ENCODE measurements at regions not wholly inside any gene's neighbourhood (a gene's known extent, or its start where the extent isn't known, plus 50 kb on each side); places are given as distances from the start of the nearest gene placed in this dataset.

DNA sequence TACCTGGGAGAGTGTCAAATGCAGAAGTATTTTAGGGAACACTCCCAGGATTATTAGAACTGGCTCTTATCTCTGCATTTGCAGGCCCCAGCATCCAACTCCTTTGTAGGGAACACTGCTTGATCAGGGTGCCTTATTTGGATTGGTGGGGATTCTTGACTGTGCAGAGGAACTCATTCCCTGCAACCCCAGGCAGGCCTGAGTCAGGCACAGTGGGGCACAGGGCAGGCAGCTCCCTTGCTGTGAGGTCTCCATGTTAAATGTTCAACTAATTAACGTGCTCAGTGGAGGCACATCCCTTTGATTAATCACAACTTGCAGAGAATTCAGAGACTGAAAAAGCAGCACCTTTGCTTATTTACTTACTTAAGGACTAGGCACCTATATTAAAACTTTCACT is 102.3 kb upstream of the TENM4 start:
- H3K36me3 ChIP-seq = no peaks in the 10 kb centered on the region
- ATAC-seq (no peak), DNase-seq (no peak)
- in situ Hi-C loops (cut with MboI; ENCODE audit: low sequenced_read_pairs in 4 of 4) = no loop called here
- H3K9me3 ChIP-seq = no peaks in the 10 kb centered on the region
- H3K4me3 ChIP-seq = no peak overlapping the region
- TF ChIP-seq POLR2A (IDR thresholded peaks at IDR 0.05) = no peak
- TF ChIP-seq, protein P1, sequence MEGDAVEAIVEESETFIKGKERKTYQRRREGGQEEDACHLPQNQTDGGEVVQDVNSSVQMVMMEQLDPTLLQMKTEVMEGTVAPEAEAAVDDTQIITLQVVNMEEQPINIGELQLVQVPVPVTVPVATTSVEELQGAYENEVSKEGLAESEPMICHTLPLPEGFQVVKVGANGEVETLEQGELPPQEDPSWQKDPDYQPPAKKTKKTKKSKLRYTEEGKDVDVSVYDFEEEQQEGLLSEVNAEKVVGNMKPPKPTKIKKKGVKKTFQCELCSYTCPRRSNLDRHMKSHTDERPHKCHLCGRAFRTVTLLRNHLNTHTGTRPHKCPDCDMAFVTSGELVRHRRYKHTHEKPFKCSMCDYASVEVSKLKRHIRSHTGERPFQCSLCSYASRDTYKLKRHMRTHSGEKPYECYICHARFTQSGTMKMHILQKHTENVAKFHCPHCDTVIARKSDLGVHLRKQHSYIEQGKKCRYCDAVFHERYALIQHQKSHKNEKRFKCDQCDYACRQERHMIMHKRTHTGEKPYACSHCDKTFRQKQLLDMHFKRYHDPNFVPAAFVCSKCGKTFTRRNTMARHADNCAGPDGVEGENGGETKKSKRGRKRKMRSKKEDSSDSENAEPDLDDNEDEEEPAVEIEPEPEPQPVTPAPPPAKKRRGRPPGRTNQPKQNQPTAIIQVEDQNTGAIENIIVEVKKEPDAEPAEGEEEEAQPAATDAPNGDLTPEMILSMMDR (IDR thresholded peaks at IDR 0.05 in 4 of 5, conservative IDR thresholded peaks at IDR 0.05 in 1 of 5) = no peak
- H3K27me3 ChIP-seq = peaks cover 0 to 3% (median 0%) of the 10 kb centered on the region in 3 donors
- no peaks in the 10 kb centered on the region for H3K4me1 ChIP-seq
- intact Hi-C loops (cut with DNase I; ENCODE audit: low total_unique reads) = no loop called here
- no peak overlapping the region for H3K27ac ChIP-seq

DNA sequence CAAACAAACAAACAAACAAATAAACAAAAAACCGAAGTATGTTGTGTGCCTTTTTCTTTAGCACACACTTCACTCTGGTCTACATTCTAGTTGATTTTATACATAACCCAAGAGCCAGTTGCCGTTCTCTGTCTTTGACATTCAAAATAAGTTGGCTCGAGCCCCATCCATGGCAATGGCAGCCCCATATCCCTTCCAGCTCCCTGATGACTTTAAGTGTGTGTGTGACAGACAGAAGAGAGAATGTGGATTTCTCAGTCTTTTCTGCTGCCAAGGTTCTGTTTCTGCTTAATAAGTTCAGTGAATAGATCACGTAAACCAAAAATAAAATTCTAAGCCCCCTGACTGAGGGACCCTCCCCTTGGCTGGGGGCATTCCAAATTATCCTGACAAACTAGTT is 100.6 kb upstream of the TENM4 start:
- no peak overlapping the region for H3K4me3 ChIP-seq
- no peaks in the 10 kb centered on the region for H3K4me1 ChIP-seq
- intact Hi-C loops (cut with DNase I; ENCODE audit: low total_unique reads) (no loop called here), in situ Hi-C loops (cut with MboI; ENCODE audit: low sequenced_read_pairs in 4 of 4) (no loop called here)
- no peak for DNase-seq
- no peak overlapping the region for H3K27ac ChIP-seq
- no peak for ATAC-seq
- H3K27me3 ChIP-seq = peaks cover 0 to 3% (median 0%) of the 10 kb centered on the region in 3 donors
- H3K9me3 ChIP-seq = no peaks in the 10 kb centered on the region
- TF ChIP-seq POLR2A (IDR thresholded peaks at IDR 0.05) = no peak
- TF ChIP-seq, protein P1 (IDR thresholded peaks at IDR 0.05 in 4 of 5, conservative IDR thresholded peaks at IDR 0.05 in 1 of 5) = no peak
- H3K36me3 ChIP-seq = no peaks in the 10 kb centered on the region

DNA sequence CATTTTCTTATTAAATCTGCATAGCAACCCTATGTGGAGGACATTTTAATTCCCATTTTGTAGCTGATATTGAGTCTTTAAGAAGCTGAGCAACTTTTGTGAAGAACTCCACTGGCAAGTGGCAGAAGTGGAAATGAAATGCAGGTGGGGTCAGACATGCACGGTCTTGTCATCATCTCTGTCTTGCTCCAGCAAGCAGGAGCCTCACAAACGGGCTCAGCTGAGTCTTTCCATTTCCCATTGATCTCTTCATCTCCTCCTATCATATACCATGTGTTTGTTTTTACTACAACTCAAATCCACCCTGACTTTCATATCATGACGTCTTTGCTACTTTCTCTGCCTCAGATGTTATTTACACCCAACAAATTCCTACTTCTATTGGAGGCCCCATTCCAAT is 97.9 kb upstream of the TENM4 start:
- intact Hi-C loops (cut with DNase I; ENCODE audit: low total_unique reads) (no loop called here), in situ Hi-C loops (cut with MboI; ENCODE audit: low sequenced_read_pairs in 4 of 4) (no loop called here)
- TF ChIP-seq, protein P1 (IDR thresholded peaks at IDR 0.05 in 4 of 5, conservative IDR thresholded peaks at IDR 0.05 in 1 of 5) = no peak
- no peak for TF ChIP-seq POLR2A (IDR thresholded peaks at IDR 0.05)

DNA sequence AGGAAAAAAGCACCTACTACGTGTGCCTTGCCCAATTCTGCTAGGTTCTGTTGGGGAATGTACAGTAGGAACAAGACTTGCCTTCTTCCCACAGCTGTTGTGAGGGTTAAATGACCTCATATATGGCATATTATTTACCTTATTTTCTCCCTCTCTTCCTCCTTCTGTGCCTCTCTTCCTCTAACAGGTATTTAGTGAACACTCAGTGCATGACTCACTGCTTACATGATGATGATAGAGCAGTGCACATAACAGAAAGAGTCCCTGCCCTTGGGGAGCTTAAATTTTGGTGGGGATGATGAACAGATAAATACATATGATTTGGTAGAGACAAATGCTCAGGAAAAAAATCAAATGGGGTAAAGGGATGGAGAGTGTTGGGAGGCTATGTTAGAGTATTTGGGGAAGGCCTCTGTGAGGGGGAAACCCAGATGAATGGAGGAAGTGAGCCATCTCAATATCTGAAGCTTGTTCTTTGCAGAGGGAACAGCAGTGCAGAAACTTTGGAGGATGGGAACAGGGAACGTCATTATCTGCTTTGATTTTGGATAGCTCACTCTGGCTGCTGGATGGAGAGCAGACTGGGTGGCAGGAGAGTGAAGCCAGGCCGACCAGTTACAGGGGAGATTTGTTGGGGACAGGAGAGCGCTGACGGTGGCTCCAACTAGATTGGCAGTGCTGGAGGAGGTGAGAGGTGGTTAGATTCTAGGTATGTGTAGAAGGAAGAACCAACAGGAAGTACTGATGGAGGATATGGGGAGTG is 95.5 kb upstream of the TENM4 start:
- intact Hi-C loops (cut with DNase I; ENCODE audit: low total_unique reads) (no loop called here), in situ Hi-C loops (cut with MboI; ENCODE audit: low sequenced_read_pairs in 4 of 4) (no loop called here)
- DNase-seq (no peak), ATAC-seq (no peak)
- Histone ChIP-seq H3K27me3 (no peaks in the 10 kb centered on the region), H3K4me3 (no peak overlapping the region), H3K36me3 (no peaks in the 10 kb centered on the region), H3K4me1 (no peaks in the 10 kb centered on the region), H3K9me3 (no peaks in the 10 kb centered on the region), H3K27ac (no peak overlapping the region)
- TF ChIP-seq, protein P1 (IDR thresholded peaks at IDR 0.05 in 4 of 5, conservative IDR thresholded peaks at IDR 0.05 in 1 of 5) = no peak
- no peak for TF ChIP-seq POLR2A (IDR thresholded peaks at IDR 0.05)

More for the DNA sequence above, 97.9 kb upstream of the TENM4 start:
- no peak for DNase-seq
- Histone ChIP-seq H3K4me3 (no peak overlapping the region), H3K27ac (no peak overlapping the region), H3K9me3 (no peaks in the 10 kb centered on the region), H3K36me3 (no peaks in the 10 kb centered on the region), H3K4me1 (no peaks in the 10 kb centered on the region), H3K27me3 (no peaks in the 10 kb centered on the region)
- no peak for ATAC-seq

DNA sequence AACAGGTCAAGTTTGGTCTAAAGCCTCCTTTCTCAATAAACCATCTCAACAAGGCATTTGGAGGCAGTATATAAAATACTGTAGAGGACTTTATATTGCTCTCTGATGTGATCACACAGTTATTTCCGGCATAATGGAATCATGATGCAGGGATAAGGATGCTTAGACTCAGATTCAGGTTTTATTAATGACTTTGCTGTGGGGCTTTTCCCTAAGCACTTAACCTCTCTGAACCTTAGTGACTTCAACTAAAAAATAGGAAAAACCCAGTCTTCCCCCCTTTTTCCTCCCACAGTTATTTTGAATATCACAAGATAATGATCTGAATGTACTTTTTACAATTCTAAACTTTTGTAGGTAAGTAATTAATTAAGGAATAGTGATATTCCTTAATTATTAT is 94.8 kb upstream of the TENM4 start:
- no peaks in the 10 kb centered on the region for H3K9me3 ChIP-seq
- intact Hi-C loops (cut with DNase I; ENCODE audit: low total_unique reads) (no loop called here), in situ Hi-C loops (cut with MboI; ENCODE audit: low sequenced_read_pairs in 4 of 4) (no loop called here)
- H3K4me3 ChIP-seq = no peak overlapping the region
- peaks cover 0 to 2% (median 0%) of the 10 kb centered on the region in 3 donors for H3K27me3 ChIP-seq
- no peak for TF ChIP-seq POLR2A (IDR thresholded peaks at IDR 0.05)
- TF ChIP-seq, protein P1 (IDR thresholded peaks at IDR 0.05 in 4 of 5, conservative IDR thresholded peaks at IDR 0.05 in 1 of 5) = no peak
- DNase-seq (no peak), ATAC-seq (no peak)
- no peaks in the 10 kb centered on the region for H3K4me1 ChIP-seq
- H3K27ac ChIP-seq = no peak overlapping the region
- no peaks in the 10 kb centered on the region for H3K36me3 ChIP-seq

Data from gastrocnemius medialis (tissue), 4 donors.